Endometrium (tissue), 2 donors: ENCODE measurements at regions not wholly inside any gene's neighbourhood (a gene's known extent, or its start where the extent isn't known, plus 50 kb on each side); places are given as distances from the start of the nearest gene placed in this dataset.
"Not testable (repeated sequence)": the region's sequence is repeated elsewhere in the genome, so short reads cannot be mapped to it uniquely, and the experiment has no call there.

Experiments used
- FAIRE-seq: peaks from 2 replicates; lab custom pipeline; 2012; peaks lifted over from hg19 to GRCh38; lab: Jason Lieb, UNC
- donor health status: control.
- donor health status: control.

DNA sequence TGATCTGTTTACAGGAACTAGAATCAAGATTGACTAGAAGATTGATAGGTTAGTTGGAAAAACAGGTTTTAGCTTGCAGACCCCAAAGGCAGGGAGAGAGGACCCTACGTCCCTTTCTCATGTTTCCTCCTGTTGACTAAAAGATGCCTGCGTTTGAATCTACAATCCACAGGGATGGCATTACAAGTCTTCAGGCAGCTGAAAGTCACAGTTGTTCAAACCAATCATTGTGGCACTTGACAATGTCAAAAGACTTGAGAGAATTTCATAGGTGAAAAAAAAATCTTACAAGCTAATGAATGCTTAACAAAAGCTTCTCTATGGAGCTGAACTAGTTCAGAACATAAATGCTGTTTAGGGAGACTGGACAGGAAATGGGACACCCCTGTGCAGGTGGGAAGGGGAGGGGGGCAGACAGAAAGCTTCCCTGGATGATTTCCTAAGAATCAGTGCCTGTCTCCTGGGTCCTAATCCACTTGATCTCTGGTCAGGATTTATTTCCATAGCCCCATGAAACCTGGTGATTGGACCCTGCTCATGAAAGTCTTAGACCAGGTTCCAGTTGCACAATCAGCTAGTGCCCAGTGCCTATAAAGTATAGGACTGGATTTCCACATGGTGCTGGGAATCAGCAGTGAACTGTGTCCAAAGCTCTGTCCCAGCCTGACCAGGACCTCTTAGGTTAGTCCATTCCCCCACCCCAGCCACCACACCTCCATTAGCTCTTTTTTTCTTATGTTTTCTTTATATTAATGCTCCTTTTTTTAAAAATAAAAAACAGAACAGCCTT, 91.6 kb upstream of the BCAR3 start:
- no peak for FAIRE-seq

DNA sequence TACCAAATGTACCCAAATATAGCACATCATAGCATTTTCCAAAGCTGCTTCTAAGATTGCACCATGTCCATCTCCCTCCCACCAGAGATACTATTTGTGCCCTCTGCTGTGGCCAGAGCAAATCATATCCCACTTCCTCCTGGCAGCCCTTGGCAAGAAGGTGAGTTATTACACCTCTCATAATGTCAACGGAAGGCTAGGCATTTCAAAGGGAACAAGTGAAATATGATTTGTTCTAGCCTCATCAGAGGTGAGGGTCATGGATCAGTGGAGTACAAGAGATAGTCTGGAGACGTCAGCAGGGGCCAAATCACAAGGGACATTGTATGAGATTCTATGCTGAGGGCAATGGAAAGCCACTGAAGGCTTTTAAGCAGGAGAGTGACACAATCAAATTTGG, 90.2 kb upstream of the BCAR3 start:
- no peak for FAIRE-seq

DNA sequence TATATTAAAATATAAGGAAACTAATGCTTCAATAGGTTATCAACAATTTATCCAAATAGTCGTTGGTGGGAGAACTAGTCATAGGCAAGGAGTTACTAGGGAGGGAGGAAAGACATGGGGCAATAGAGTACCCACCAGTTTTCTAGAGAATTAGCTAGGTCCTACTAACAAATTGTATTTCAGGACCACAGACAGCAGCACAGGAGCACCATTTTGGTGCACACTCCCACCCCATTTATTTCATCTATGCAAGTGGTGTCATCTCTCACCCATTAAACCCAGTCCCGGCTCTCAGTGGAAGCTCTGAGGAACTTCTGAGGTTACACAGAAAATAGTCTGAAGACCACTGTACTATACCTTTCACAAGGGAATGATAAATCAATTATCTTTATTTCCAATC, 89.0 kb upstream of the BCAR3 start:
- FAIRE-seq = no peak

DNA sequence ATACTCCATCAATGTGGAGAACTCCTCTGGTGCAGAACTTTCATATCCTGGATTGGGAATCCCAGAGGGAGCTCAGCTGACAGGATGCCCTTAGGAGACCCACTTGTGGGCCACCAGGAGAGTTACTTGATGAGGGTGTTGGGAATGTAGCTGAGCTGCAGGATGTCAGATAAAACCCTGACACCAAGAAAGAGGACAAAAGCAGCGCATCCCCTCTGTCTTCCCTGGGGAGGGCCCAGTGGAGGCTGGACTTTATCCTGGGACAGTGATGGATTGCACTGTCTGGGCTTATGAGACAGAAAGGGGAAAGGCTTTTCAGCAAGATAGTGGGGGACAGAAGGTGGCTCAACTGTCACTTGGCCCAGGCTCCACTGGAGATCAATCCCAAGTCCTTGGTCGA, 88.1 kb upstream of the BCAR3 start:
- no peak for FAIRE-seq

DNA sequence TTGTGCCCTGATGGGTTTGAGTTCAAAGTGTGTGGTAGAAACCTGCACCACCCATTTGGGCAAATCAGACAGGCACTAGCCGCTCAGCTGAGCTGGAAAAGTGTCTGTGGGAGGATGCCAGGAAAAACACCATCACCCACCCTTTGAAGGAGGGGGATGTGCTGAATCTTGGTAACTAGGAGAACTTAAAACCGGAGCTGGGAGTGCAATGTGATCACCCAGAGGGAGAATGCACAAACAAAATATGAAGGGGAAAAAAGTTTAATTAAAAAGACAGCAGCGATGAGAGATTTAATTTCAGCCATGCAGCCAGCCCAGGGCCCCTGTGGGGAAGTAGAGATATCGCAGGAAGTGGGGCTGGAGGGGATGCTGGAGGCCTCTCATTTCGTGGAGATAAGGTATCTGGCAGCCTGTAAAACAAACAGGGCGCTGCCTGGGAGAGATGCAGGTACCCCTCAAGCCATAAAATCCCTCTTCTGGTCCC, 86.8 kb upstream of the BCAR3 start:
- no peak for FAIRE-seq

DNA sequence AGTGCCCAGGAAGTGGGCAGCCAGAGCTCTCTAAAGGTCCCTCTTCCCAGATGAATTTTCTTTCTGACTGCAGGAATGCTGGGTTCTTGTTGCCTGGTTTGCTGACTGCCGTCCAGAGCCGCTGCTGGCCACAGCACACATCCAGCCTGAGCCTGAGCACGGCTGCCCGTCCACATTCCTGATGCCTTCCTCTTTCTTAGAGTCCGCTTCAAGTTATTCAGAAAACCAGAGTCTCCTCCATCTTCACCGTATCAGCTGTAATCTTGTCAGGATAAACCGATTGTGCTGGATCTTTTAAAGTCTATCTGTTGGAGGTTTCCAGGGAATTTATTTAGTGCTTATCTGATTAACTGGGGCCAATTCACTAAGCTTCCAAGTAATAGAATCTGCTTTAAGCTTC, 84.8 kb upstream of the BCAR3 start:
- no peak for FAIRE-seq

DNA sequence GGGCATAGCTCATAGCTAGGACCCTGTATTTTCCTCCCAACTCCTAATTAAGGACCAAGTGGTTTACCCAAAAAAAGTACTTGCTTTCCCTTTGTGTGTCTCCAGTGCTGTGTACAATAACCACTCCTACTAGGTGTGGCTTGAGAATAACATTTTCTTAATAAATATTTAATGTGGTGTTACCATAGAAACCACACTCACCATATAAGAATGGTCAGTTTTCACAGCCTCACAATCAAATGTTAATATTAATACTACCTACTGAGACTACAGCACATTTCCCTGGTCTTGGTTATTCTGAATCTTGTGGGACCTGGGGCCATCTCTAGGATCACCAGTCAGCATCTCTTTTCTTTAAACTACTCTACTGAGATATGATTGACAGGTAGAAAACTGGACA, 83.5 kb upstream of the BCAR3 start:
- FAIRE-seq = no peak

DNA sequence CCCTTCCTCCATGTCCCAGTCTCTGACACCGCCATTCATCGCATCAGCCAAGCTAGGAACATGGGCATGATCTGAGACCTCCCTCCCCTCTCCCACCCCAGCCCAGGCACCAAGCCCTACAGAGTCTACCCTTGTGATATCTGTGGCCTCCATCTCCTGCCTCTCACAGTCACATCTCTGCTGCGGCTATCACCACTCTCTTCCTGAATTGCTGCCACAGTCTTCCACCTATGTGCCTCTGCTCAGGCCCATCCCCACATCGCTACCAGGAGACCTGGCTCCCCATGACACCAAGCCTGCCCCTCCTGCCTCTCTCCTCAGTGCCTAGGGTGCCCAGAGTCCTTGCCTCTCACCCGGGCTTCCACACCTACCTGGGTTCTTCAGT, 82.7 kb upstream of the BCAR3 start:
- no peak for FAIRE-seq

DNA sequence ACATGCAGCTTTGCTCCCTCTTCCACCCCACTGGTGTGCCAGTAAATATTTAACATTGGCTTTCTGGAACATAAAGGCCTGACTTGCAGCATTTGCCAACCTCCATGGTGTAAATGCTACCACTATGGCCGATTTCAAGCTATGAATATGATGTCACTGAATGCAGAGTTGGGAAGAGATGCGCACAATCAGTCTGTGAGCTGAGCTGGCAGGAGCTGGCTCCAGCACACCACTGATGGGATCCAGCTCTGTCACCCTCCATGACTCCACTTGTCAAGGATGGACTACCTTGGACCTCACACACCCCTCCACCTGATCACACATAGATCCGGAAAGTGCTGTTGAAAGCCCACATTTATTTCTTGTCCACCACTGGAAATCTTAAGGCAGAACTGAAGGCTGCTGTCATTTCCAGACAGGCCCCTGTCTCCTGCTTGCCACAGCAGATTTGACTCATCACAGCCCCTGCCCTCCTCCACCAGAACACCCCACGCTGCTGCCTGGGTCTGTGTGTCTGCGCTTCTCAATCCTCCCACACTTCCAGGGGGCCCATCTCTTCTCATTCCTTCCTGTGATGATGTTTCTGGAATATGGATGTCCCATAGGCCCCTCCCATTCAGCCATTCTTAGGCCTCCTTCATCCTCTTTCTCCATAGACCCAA, 82.2 kb upstream of the BCAR3 start:
- no peak for FAIRE-seq

DNA sequence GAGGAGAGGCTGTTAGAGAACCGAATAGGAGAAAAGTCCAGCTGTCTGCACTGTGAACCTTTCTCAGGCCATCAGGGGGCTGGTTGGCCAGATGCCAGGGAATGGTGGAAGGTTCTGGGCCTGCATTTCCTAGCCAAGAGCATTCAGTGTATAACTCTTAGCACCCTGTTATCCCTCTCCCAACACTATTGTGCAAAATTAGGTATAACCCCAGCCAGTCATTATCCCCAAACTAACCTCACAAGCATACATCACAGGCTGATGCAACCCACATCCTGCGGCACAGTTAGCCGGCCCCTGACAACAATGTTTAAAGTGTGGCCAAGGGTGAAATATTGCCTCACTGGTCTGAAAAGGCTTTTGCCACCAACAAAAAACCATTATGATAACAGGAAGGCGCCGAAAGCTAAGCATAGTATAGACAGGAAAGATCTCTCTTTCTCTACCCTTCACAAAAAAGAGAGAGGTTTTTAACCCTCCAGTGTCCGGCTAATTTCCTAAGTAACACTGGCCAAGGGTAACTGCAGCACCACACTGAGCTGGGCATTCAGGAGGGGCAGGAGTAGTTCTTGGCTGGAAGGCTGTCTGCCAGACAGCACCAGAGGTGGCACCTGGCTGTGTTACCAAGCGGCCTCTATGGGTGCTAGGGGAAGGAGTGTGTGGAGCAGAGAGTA, 77.3 kb upstream of the BCAR3 start:
- no peak for FAIRE-seq

DNA sequence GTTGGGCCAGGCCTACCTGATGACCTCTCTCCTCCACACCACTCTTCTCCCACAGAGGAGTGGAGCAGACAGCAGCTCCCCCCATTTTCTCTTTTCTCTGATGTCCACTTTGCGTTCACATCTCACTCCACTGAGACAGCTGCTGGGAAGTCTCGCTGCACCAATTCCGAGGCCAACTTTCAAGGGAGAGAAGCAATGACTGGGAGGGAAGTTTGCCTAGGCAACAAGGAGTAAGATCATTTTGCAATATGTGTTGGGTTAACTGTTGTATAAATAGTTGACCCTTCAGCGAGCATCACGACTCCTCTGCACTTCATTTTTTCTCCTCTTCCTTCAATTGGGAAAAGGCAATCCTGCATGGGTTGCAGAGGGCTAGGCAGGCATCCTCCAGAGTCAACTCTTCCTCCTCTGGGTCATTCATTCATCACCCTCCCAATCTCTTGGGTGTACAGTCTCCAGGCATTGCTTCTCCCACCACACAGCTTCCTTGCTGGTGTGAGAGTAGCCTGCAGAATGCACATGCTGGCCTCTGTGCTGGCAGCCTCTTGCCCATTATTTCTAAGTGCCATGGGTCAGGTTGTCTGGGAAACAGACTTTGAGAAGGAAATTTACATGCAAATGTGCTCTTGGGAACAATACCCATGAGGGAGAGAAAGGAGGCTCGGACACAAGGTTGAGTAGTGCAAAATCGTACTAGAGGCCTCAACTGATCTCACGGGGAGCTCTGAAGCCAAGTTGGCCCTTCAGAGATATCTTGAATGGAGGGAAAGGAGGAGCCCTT, 75.8 kb upstream of the BCAR3 start:
- no peak for FAIRE-seq

DNA sequence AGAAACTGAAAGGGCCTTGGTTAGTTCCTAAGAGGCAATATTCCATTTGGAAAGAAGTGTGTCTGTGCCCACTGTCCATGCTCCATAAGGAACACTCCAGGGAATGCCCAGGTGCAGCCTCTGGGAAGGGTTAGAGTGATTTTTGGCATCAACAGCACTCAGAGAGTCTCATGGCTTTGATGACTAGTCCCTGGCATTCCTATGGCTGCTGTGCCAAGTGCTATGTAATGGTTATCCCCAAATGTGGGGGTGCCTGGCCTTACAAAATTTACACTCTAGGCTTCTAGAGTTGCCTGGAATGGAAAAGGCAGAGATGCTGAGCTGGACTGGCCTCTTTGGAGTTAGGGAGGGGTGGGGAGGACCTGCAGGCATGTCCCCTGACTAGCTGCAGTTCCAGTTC, 75.0 kb upstream of the BCAR3 start:
- FAIRE-seq = no peak

DNA sequence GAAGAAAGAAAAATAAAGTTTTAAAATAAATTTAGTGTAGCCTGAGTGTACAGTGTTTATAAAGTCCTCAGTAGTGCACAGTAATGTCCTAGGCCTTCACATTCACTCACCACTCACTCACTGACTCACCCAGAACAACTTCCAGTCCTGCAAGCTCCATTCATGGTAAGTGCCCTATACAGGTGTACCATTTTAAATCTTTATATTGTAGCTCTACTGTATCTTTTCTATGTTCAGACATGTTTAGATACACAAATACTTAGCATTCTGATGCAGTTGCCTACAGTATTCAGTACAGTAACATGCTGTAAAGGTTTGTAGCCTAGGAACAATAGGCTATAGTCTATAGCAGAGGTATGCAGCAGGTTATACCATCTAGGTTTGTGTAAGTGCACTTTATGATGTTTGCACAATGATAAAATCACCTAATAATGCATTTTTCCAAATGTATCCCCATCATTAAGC, 73.6 kb upstream of the BCAR3 start:
- not testable (repeated sequence) for FAIRE-seq

DNA sequence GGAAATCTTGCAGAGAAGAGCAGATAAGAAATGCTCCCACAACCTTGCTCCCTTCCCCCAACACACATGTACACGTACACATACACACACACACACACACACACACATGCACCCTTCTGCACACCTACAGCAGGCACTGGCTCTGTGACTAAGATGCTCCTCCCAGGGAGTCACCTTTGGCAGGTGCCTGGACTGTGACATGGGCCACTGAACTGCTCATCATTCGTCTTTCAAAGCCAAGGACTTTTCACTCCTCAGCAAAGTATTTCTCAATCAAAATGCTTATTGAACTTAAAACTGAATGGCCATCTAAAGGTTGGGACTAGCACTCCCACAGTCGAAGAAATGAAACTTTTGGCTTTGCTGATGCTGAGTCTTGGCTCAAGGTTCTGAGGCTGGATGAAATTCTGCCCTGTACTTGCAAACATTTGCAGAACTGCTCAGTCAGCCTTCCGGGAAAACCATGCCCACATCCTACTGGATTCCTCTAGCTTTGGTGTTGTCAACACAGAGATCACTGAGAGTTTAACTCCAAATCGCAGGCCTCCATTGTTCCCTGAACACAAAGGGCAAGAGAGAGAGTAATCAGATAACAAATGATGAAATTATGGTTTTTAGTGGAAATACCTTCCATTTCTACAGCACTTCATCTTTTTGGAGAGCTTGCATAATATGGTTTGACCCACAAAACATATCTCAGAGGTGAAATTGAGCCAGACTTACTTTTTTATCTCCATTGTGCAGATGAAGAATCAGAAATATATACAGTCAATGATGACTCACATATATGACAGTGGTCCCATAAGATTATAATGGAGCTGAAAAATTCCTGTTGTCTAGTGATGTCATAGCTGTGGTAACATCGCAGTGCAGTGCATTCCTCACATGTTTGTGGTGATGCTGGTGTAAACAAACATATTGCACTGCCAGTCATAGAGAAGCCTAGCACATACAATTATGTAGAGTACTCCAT, 72.4 kb upstream of the BCAR3 start:
- no peak for FAIRE-seq

DNA sequence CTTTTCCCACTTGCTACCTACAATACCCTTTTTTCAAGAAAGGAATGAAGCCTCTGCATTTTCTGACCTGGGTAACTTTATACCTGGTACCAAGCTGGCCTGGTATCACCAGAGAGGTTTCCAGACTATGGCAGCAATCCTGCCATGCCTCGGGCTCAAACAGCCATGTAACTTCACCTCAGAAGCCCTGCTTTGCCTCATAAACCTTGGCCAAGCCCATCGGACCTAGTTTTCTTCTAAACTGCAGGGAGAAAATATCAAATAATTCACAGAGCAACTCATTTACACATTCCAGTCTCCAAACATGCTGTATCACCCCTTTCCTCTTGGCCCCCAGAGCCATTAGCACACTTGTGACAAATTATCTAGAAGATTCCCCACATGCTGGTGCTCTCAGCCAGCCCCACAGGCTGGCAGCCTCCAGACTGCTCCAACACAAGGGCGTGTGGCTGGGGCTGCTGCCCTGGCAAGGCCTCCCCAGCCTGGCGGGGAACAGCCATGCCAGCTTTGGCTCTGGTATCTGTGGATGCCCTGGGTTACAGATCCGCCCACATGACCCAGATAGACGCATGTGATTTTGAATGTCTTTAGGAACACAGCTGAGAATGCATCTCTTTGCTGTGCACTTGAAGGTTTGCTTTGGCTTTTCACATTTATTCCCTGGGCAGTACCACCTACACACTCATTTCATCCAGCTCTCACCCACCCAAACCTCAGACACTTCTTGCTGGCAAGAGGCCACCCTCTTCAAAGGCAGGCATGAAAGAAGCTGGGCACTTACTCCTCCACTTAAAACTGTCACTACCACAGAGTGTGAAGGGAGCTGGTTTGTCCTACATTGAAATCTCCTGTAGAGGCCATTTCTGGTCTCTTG, 70.0 kb upstream of the BCAR3 start:
- FAIRE-seq = no peak

DNA sequence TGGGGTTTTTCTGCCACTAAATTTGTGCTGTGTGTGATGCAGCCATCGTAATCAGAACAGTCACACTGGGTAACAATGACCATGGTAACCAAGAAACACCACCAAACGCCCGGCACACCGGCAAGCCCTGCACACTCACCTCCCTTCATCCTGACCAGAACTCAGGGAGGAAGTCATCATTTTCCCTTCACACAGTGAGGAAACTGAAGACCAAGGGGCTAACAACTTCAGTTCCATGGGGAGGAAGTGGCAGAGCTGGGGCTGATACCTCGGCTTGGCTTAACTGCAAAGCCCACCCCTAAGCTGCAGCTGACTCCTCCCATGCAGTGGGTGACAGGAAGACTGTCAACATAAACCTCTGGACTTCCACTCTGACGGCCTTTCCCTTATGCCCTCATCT, 69.3 kb upstream of the BCAR3 start:
- FAIRE-seq = no peak

DNA sequence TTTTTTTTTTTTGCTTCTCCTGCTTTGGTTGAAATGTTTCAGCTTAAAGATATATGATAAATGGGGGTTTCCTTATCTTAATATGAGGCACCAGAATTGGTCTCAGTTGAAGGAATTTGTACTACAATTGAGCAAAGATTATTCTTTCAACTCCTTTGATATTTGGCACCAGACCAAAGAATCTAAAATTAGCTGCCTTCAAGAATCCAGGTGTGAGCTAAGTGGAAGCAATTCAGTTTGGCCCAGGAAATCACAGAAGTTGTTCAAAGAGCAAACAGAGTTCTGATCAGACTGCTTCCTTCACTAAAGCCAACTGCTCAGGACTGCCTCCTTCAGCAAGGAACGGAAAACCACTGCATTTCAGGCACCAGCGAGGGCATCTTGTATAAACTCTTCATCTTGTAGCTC, 68.3 kb upstream of the BCAR3 start:
- FAIRE-seq = no peak

DNA sequence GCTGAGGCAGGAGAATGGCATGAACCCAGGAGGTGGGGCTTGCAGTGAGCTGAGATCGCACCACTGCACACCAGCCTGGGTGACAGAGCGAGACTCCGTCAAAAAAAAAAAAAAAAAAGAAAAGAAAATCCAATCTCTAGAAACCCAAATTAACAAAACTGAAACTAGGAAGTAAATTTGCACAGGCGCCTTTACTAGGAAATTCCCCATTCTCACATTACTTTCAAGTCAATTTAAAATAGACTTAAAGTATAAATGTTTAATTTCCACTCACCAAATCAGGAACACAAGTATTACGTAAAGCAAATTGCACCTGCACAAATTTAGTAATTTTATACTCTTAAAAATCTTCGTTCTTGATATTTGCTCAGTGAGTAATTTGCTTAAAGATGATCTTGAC, 67.8 kb upstream of the BCAR3 start:
- FAIRE-seq = no peak

DNA sequence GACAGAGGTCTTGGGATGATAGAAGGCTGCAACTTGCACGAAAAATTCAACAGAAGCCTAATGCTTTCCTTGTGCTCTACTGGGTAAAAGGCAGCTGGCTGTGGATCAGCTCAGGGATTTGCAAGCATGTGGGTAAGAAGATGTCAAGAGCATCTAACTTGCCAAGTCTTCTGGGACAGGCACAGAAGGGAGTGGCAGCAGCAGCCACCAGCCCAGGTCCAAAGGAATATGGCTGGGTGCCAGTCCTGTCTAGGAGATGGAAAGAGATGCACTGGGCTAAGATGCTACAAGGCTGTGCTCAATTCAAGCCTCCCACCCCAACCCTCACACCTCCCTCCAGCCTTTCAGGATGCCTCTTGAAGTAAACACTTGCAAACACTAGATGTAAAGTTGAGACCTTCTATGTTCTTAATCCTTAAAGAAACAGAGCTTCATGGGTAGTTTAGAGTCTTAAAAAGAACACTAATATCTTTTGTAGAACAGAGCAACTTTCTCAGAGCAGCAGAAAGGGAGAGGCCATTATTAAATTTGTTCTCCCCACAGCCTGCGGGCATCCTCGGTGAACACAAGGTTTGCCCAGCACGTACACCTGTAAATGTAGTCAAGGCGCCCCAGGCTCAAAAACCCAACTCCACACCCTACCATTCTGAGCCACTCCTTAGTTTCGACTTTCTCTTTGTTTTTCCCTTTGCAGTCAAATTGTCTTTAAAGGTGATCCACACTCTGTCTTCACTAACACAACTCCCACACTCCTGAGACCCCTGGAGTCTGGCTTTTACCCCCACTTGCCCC, 64.6 kb upstream of the BCAR3 start:
- no peak for FAIRE-seq
